Body of pancreas (tissue), 4 donors: ENCODE measurements at regions not wholly inside any gene's neighbourhood (a gene's known extent, or its start where the extent isn't known, plus 50 kb on each side); places are given as distances from the start of the nearest gene placed in this dataset.

Experiments used
- CTCF ChIP-seq, 7 experiments: fragments of 450-650 bp in 4 of 7; fragments of 200-600 bp in 3 of 7; sonication (generic) in 3 of 7; IDR thresholded peaks; one replicate each; pipeline ENCODE4 v1.5.1; 2016 to 2019; ENCODE audit warnings: antibody characterized with exemption in 7 of 7
- POLR2A ChIP-seq, 3 donors: fragments of 450-650 bp; IDR thresholded peaks; one replicate each; pipeline ENCODE4 v1.6.1; 2016; ENCODE audit warnings: antibody characterized with exemption in 3 of 3, mild to moderate bottlenecking in 2 of 3

- TF ChIP-seq POLR2A (IDR thresholded peaks at IDR 0.05) (no peak), CTCF (IDR thresholded peaks at IDR 0.05) (no peak)
Observed at GRCh38 chr13:84399320-84400085, 517.2 kb upstream of the SLITRK1 start.
